Kasumi-1 (cell line): ENCODE measurements at regions not wholly inside any gene's neighbourhood (a gene's known extent, or its start where the extent isn't known, plus 50 kb on each side); places are given as distances from the start of the nearest gene placed in this dataset.
"Not testable (repeated sequence)": the region's sequence is repeated elsewhere in the genome, so short reads cannot be mapped to it uniquely, and the experiment has no call there.

Experiments used
- DNase-seq, 2 experiments: peaks; one replicate each; lab custom pipeline; 2025; lab: John Stamatoyannopoulos, UW

DNA sequence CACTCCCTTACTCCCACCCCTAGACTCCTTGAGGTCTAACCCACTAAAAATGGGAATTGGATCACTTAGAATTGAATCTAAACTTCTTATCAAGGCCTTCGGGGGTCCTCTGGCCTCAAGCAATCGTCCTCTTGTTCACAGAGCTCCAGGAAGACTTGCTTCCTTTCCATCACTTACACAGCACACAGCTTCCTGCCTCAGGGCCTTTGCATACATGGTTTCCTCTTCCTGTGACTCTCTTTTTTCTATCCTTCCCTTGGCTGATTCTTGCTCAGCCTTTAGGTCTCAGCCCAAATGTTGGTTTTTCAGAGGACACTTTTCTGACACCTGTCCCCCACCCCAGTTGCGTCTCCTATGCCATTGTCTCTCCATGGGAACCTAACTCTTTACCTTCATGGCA is 50.0 kb upstream of the ALDH1B1 start:
- no peak for DNase-seq

DNA sequence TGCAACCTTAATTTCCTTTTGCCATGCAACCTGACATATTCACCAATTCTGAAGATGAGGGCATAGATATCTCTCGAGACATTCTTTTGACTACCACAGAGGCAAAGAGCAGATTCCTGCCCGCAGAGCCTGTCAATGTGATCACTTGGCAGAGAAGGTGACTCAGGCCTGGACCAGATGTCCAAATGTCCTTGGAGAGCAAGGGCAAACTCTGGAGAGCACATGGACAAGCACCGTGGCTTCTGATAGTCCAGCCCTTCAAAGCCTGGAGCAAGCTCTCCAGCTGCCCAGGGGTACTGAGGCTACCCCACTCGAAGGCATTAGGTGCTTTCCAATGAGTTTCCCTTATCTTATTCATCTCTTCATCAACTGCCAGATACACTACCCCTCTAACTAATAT is 50.4 kb upstream of the ALDH1B1 start:
- no peak for DNase-seq

DNA sequence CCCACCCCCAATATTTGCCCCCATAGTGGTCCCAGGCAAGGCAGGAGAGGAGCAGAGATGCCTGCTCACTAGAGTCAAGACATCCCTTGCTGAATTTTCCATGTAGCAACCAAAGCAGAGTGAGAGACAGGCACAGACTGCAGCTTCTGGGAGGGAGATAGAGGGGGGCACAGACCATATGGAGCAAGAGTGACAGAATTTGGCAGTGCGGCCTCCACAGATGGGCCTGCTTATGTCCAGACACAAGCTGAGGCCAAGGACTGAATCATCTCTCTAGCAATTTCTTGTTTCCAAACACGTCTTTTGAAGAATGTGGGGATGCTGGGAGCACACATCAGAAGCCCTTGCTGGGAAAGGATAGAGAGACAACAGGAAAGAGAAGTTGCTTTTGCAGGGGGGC is 53.0 kb upstream of the ALDH1B1 start:
- no peak for DNase-seq

DNA sequence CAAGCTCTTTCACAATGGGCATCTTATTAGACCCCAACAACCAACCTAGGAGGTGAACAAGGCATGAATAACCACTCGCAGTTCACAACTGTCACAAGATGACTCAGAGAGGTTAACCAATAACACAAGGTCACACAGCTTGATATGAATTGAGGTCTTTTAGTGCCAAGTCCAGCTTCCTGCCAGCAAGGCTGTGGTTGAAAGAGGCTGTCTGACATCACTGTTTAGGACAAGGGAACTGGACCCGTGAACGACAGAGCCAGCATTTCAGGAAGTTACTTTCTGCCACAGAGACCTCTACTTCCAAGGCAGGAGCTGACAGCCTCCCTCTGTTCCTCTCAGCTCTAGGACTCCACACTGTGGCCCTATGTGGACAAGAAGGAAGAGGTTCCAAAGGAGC is 53.4 kb upstream of the ALDH1B1 start:
- peak; percentile 75 to 77 for DNase-seq

DNA sequence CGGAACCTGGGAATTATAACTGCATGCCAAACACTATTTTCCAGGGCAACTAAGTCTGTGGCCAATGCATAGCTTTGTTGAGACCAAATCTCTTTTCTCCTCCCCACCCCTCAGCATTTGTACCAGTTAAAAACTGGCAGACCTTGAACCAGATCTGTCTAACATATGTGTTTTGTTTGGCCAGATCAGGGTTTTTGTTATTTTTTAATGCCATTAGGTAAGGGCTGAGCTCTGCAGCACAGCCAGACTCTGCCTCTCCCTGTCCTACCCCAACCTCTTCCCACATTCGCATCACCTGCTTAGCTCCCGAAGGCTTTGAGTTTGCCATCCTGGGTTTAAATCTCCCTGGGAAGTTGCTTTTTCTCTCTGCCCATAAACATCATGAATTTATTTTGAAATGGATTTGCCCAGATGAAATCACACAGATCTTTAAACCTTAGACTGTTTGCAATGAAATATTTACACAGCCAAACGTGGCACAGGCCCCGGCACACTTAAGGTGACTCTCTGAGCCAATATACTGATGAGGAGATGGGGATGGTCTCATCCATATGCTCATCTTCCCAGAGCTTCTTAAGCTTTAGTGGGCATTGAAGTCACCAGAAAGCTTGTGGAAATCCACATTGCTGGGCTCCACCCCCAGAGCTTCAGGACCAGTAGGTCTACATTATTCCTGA is 54.0 kb upstream of the ALDH1B1 start:
- no peak for DNase-seq

DNA sequence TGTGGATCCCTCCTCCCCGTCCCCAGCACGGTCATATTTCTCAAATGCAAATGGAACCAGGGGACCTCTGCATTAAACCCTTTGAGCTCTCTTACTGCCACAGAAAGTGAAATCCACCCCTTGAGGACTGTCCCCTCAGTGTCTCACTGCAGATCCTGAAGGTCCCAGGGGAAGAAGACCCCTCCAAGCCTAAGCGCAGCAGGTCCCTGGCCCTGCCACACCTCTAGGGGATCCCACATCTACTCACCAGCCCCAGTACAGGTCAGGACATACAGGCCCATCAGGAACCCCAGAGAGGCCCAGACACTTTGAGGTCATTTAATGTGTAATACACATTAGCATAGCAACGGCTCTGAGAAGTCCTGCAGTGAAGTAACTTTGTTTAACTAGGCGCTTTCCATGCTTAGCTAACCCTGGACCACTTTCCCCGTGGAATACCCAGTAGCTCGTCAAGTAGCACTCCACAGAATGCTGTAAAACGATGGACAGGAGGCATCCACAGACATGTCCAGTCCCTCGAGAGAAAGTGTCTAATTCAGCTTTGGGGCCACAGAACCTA is 54.7 kb upstream of the ALDH1B1 start:
- DNase-seq = no peak

DNA sequence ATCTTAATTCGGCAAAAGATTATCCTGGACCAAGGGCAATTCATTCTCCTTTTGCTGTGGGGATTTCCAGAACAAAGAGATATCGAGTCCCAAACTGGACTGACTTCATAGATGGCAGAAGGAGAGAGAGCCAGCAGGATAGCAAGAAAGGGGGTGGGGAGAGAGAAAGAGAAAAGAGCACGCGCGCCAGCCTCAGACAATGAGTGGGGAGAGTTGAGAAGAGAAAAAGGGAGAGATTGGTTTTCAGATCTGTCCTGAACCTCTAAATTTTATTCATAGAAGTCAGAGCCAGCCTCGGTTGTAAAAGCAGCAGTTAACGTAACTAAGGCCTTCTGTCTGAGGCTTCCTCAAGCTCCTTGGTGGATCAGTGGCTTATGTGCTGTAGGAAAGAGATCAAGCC is 55.3 kb upstream of the ALDH1B1 start:
- DNase-seq = no peak

DNA sequence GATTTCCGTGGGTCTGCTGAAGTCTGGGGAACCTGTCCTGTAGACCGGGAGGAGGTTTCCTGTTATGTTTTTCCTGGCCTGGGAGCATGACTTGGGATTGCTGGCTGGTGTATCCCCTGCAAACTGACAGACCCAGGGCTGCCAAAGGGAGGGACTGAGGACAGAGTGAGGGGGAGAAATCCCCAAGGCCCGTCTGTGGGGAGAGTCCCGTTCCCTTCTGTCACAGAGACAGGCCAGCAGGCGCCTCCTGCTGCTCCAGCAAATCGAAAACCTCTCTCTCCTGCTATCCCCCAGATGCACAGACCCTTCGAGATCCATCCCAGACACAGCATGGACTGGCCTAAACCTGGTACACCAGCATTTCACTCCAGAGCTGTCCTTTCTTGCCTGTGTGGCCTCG is 56.2 kb upstream of the ALDH1B1 start:
- no peak for DNase-seq

DNA sequence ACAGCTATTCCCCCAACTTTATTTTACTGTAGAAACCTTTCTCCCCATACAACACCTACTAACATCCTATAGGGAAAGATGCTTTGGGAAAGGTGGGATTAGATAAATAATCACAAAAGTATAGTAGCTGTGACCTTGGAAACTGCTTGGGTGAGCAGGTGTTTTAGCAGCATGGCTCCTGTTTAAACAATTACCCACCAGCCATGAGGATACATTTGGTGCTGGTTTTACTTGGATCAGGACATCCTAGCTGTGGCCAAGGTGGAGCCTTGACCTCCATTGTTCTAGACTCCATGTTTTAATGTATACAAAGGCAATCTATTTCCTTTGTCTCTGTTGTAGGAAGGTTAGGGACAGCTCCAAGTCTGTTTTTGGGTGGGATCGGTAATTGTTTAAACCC is 56.8 kb upstream of the ALDH1B1 start:
- no peak for DNase-seq

DNA sequence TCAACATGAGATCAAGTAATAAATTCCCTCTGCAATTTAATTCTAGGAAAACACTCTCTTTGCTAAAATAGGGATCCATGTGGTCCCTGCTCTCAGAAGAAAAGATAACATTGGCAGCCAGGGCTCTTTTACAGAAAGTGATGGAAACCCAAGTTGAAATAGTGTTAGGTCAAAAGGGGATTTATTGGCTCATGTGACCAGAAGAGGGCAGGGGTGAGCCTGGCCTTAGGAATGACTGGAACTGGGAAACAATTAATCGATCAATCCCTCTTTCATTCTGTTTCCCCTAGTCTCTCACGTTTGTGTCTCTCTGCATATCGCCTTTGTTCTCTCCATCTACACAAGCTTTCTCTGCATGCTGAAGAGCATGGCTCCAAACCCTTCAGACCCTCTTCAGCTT is 58.3 kb upstream of the ALDH1B1 start:
- peak in 1 of 2 experiments; percentile 15 for DNase-seq

DNA sequence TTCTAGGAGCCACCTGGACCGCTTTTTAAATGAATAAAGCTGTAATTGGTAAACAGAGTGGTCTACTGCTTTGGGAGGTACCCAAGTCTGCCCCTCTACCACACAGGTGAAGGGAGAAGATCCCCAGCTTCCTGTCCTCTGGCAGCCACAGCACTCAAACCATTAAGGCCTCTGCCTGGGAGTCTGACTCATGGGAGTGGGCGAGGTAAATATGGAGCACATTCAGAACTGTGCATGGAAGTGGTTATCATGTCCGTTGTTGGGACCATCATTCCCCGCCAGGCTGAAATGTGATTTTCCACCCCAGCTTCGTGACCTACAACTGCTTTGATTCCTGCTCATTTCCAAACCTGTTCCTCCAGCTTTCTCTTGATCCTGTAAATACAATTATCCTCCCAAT is 59.5 kb upstream of the ALDH1B1 start:
- DNase-seq = no peak

DNA sequence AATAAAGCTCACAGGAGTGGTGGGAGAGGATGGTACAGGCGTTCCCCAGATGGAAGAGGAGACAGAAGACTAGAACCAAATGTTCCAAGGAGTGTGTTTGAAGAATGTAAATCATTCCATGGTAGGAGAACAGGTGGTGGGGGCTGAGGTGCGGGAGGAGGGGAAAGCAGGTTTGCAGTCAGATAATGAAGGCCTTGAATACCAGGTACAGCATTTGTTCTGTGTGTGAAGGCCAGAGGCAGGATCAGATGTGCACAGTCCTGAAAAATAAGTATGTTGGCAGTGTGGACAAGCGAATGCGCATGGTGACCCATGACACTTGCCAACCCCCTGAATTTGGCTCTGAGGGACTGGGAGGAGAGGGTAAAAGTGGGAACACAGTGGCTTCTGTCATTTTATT is 59.9 kb upstream of the ALDH1B1 start:
- no peak for DNase-seq

DNA sequence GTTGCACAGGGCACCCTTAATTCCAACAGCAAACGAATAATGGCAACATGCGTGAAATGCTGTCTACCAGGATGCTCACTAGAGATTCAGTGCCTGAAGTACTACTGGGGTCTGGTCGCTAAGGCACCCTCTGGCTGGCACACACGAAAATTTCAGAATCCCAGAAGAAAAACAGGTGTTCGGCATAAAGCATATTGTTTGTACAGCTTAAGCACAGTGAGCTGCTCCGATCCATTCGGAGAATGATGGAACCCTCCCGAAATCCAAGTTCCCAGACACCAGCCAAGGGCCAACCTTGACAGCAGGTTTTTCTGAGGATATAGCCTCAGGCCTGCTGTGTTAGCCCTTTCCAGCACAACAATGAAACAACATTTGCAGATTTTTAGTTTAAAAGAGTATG is 61.4 kb upstream of the ALDH1B1 start:
- DNase-seq = no peak

DNA sequence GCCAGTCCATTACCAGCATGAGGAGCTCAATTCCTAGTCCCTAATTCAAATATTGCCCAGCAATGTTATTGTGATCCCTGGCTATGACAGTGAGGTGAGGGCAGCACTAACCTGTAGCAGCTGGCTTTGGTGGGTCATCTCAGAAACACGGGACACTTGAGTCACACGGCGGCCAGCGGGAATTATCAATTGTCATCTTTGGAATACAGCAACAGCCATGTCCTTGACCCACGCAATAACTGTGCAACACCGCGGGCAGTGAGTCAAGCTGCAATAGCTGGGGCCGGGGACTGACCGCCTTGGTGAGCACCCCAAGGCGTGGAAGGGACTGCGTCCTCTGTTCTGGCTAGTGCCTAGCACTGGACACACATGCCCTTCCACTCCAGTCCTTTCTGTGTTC is 62.5 kb upstream of the ALDH1B1 start:
- no peak for DNase-seq

DNA sequence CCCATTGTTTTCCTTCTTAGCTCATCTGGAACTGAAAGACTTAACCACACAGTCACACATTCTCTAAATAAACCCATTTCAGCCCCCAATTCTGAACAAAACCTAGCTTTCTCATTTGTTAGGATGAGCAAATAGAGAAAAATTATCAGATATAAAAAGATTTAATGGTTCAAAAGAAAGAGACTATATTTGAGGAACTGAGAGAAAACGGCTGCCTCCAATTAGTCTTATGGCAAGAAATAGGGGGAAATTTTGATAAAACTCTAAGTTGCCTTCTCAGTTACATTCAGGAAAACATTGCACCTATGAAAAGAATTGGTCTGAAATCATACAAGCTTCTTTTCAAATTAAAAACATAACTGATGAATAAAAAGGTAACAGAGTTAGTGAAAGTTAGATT is 63.7 kb upstream of the ALDH1B1 start:
- DNase-seq = no peak

DNA sequence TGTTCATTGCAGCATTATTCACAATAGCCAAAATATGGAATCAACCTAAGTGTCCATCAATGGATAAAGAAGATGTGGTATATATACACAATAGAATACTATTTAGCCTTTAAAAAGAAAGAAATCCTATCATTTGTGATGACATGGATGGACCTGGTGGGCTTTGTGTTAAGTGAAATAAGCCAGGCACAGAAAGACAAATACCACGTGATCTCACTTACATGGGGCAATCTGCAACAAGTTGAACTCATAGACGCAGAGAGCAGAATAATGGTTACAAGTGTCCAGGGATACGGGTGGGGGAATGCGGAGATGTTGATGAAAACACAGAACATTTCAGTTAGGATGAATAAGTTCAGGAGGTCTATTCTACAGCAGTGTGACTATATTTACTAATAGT is 66.4 kb upstream of the ALDH1B1 start:
- DNase-seq = no peak

DNA sequence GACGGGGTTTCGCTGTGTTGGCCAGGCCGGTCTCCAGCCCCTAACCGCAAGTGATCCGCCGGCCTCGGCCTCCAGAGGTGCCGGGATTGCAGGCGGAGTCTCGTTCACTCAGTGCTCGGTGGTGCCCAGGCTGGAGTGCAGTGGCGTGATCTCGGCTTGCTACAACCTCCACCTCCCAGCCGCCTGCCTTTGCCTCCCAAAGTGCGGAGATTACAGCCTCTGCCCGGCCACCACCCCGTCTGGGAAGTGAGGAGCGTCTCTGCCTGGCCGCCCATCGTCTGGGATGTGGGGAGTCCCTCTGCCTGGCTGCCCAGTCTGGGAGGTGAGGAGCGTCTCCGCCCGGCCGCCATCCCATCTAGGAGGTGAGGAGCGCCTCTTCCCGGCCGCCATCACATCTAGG is 68.3 kb upstream of the ALDH1B1 start:
- not testable (repeated sequence) for DNase-seq

DNA sequence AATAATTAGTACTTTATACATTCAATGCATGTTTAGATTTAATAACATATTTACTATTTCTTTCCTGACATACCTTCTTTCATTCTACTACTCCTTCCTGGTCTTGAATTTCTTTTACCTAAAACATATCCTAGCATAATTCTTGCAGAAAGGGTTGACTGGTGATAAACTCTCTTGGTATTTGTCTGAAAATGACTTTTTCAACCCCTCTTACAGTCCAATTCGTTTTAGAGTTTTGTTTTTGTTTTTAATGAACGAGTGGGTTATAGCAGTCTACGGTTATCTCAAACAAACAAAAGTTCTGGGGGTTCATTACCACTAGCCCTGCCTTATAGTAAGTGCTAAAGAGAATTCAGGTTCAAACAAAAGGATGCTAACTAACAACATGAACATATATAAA is 69.6 kb upstream of the ALDH1B1 start:
- DNase-seq = no peak

DNA sequence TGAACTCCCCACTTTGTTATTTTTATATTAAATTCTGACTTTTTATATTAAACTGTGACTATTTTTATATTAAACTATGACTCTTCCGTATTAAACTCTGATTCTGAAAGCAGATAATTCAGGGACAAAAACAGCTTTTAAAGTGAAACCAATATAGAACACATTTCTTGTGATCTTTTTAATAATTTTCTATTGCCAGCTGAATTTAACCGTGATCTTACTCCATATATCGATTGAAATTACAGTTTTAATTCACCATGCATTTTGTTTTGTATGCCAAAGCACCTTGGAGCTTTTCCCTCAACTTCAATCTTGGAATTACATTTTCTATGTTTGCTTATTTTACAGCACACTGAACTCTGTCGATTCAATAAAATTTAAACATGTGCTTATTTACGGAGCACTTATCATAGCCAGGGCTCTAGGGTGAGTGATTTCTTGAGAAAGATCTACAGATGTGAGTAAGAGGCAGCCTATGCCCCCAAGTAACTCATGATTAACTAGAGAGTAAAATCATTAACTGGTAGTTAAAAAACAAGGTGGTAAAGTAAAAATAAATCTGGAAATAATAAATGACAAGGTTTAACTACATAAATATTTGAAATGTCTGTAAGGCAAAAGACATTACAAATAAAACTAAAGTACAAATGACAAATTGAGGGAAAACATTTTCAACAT is 72.9 kb upstream of the ALDH1B1 start:
- no peak for DNase-seq

DNA sequence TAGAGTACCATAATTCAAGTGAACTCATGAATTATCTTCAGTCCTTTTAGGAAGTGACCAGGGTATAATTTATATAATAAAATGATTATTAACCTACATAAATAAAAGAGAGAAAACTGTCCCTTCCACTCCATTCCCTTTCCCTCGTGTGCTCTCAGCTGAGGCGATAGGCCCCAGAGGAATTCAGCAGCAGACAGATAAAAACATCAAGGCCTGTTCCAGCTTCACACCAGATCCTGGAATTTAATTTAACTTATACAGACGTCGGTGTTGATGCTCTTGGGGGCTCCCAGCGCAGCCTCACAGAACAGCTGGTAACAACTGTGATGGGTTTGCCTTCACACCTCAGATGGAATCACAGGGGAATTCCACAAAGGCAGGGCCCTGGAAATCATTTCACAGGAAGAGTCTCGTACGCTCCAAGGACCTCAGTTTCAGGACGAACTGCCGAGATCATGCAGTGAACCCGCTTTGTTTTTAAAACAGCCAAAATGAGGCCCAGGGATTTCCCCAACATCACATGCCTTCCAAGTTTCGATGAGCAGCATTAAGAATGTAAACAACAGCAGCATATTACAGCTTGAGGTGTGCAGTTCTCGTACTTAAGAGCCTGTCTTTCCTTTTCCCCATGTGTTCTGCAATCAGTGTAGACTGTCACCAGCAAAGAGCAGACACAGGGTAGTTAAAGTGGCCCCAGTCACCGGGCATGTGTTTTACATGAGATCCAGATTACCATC is 73.6 kb upstream of the ALDH1B1 start:
- DNase-seq = no peak

DNA sequence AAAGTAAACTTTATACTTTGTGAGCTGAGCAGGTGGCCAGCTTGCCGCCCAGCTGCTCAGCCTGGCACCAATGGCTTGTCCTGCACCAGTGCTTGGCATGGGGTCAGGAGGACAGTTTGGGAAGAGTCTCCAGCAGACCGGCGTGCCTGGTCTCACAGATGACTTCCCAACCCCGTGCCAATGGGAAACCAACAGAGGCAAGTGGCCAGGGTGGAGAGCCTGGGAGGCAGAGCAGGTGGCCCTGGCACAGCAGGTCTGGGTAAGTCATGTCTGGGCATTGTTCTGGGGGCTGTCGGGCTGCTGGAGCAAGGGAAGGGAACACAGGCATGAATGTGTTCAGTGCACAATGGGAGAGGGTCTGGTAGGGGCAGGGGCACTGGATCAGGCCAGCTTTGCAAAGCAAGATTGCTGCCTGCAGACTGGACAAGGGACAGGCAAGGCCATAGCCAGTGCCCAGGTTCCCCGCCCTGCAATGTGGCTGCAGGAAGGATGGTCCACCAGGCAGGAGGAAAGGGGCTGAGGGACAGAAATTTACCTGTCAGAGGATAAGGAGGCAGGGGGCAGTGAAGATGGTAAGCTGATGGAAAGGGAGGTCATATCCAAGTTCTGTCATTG is 76.2 kb upstream of the ALDH1B1 start:
- DNase-seq = no peak

DNA sequence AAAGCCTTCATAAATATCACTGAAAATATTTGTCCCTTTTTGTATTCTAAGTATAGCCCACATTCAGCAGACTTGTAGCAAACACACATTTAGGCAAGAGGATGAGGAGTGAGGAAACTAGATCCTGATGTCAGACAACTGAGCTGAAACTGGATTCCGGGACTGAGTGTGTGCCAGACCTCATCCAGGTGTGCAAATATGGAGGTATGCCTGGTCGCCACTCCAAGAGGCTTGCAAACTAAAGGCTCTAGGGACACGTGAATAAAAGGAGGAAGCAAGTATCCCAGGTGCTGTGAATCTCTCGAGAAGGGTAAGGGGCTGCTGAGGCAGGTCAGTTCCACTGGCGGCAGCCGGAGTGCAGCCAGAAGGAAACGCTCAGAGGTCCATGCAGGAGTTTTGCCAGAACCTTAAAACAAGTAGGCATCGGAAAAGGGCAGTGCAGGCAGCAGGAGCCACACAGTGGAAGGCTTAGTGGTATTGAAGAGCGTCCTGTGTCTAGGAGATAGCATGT is 77.4 kb upstream of the ALDH1B1 start:
- no peak for DNase-seq
